Body of pancreas (tissue), 4 donors: ENCODE measurements at regions not wholly inside any gene's neighbourhood (a gene's known extent, or its start where the extent isn't known, plus 50 kb on each side); places are given as distances from the start of the nearest gene placed in this dataset.
A peak's percentile ranks its signal among the peaks of the same experiment; 100 is the strongest.
"Not testable (repeated sequence)": the region's sequence is repeated elsewhere in the genome, so short reads cannot be mapped to it uniquely, and the experiment has no call there.

Source experiments
- ATAC-seq: fragments of 150-250 bp; one replicate; pipeline ENCODE4 v1.9.1; 2016
- DNase-seq, 4 donors: peaks; one replicate each; pipeline ENCODE4 v3.0.0-alpha.2; 2019
- H3K27ac ChIP-seq, 4 donors: fragments of 200-600 bp; sonication (generic); 1 replicate in 3 of 4; 2 replicates in 1 of 4; pipeline versions ENCODE4 v1.5.1 to v1.6.1; 2016 to 2019; ENCODE audit warnings: mild to moderate bottlenecking in 1 of 4, mixed read lengths in 1 of 4, moderate library complexity in 1 of 4
- H3K27me3 ChIP-seq, 2 donors: fragments of 200-600 bp; sonication (generic); one replicate each; pipeline ENCODE4 v1.6.0; 2016; ENCODE audit warnings: mild to moderate bottlenecking in 1 of 2
- H3K36me3 ChIP-seq, 2 donors: fragments of 200-600 bp; sonication (generic); replicated peaks in 1 of 2; 2 replicates each; pipeline ENCODE4 v1.5.1; 2016; ENCODE audit warnings: low read depth in 2 of 2; ENCODE audit not compliant: insufficient read depth in 1 of 2
- H3K4me1 ChIP-seq: fragments of 200-600 bp; sonication (generic); one replicate; pipeline ENCODE4 v1.6.0; 2016
- H3K4me3 ChIP-seq, 2 donors: fragments of 200-600 bp; sonication (generic); 1 replicate in 1 of 2; 2 replicates in 1 of 2; pipeline ENCODE4 v1.5.1; 2016 to 2019
- H3K9me3 ChIP-seq, 3 donors: fragments of 200-600 bp; sonication (generic); 1 replicate in 2 of 3; 2 replicates in 1 of 3; pipeline ENCODE4 v1.5.1; 2016
- WGBS, 2 donors: methylation state at CpG; one replicate each; pipeline ENCODE4 v1.1.5; 2017; 5-methylcytosine and 5-hydroxymethylcytosine counted together
- intact Hi-C: fragments of 100-400 bp; cut with DNase I; formaldehyde crosslinking; loops from one replicate; pipeline ENCODE4 v1.15.1; 2023

DNA sequence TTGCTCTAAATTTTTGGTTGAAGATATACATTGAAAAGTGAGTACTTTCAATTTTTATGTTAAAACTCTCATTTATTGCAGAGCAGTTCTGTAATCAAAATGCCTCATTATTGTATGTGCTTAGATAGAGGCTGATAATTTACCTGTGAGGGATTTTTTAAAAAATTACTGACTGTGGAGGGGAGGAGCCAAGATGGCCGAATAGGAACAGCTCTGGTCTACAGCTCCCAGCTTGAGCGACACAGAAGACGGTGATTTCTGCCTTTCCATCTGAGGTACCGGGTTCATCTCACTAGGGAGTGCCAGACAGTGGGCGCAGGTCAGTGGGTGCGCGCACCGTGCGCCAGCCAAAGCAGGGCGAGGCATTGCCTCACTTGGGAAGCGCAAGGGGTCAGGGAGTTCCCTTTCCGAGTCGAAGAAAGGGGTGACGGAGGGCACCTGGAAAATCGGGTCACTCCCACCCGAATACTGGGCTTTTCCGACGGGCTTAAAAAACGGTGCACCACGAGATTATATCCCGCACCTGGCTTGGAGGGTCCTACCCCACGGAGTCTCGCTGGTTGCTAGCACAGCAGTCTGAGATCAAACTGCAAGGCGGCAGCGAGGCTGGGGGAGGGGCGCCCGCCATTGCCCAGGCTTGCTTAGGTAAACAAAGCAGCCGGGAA lies 89.4 kb downstream of the DDX11 start:
- H3K4me1 ChIP-seq, H3K27ac ChIP-seq, DNase-seq, intact Hi-C loops, H3K9me3 ChIP-seq, H3K4me3 ChIP-seq, H3K36me3 ChIP-seq, H3K27me3 ChIP-seq, ATAC-seq: not testable (repeated sequence)
- 80 to 92% methylated on average over 13 to 24 of the region's 28 CpGs for WGBS, 2 donors

DNA sequence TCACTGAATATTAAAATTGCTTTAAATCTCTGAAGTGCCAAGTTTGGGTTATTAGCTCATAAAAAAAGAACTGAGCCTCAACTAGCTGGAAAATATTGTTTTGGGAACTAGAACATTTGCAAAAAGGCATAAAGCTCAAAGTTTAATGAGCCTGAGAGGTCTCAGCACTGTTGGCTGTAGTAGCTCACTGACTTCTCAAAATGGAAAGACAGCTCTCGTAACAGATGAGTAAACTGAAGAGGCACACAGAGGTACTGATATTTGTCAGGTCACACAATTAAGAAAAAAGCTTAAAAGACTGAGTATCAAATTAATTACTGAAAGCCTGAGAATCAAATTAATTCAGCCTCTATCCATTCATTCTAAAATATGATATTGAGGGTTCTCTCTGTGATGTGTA lies 100.6 kb downstream of the DDX11 start:
- H3K27ac ChIP-seq, intact Hi-C loops, H3K27me3 ChIP-seq, H3K4me1 ChIP-seq, H3K9me3 ChIP-seq, ATAC-seq, H3K4me3 ChIP-seq, H3K36me3 ChIP-seq, DNase-seq: not testable (repeated sequence)
- WGBS, 2 donors = 85 to 88% methylated on average over 1 of the region's 1 CpG

DNA sequence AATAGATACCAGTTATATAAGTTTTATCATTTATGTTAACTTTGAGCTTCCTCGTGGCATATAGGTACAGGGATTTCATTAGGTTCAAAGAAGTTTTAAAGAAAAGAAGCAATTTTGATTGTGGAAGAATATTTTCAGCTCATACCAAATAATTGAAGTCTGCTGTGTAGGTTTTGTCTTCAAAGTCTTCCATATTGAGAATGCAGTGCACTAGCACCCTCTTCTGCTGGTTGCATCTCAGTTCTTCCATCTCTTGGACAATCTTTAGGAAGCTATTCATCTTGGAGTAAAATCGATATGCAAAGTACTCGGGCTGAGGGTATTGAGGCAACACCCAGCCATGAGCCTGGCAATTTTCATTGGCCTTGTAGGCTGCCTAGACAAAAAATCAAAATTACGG lies 103.9 kb downstream of the DDX11 start:
- intact Hi-C loops, H3K27ac ChIP-seq, DNase-seq, H3K4me3 ChIP-seq, H3K4me1 ChIP-seq, H3K9me3 ChIP-seq, H3K36me3 ChIP-seq, H3K27me3 ChIP-seq, ATAC-seq: not testable (repeated sequence)
- WGBS, 2 donors = 29 to 70% methylated on average over 1 to 2 of the region's 4 CpGs

DNA sequence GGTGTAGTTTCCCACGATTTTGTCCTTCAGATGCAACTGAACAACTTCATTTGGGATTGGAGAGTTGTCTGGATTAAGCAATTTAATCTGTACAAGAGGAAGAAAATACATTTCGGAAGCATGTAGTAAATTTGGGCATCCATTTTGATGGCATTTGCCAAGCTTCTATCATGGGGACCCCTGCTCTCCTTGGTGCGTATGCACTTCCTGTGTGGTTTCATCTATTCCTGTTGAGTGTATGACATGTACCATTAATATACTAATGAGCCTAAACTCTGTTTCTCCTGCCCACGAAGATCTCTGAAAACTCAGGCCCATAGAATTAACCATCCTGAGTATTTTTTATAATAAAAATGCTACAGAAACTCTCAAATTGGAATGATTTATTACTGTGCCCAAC lies 105.2 kb downstream of the DDX11 start:
- H3K9me3 ChIP-seq, intact Hi-C loops, H3K27me3 ChIP-seq, DNase-seq, H3K36me3 ChIP-seq, H3K27ac ChIP-seq, H3K4me1 ChIP-seq, H3K4me3 ChIP-seq, ATAC-seq: not testable (repeated sequence)
- 69 to 77% methylated on average over 4 of the region's 4 CpGs for WGBS, 2 donors

GRCh38 chr12:31179627-31180237 lies 106.1 kb downstream of the DDX11 start:
- H3K27ac ChIP-seq, H3K4me1 ChIP-seq, DNase-seq, H3K4me3 ChIP-seq, H3K36me3 ChIP-seq, ATAC-seq, H3K27me3 ChIP-seq, intact Hi-C loops, H3K9me3 ChIP-seq: not testable (repeated sequence)
- WGBS, 2 donors = 40 to 89% methylated on average over 1 to 2 of the region's 2 CpGs

GRCh38 chr12:31182571-31182970 lies 108.9 kb downstream of the DDX11 start:
- intact Hi-C loops, ATAC-seq: not testable (repeated sequence)

DNA sequence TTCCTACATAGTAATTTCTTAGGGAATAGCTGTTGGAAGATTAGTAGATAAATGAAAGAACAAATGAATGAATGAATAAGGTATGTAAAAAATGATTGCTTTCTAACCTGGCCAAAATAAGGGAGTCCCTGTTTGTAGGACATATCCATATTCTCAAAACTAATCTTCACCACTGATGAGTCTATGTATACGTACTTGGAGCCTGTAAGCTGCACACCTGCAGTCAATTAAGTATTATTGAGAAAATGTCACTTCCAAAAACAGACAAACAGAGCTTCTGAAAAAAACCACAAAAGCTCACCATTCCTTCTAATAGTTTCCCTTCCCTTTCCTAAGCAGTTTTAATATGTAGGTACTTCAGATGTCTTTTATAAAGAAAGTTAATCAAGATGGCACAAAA lies 109.4 kb downstream of the DDX11 start:
- H3K27ac ChIP-seq, H3K27me3 ChIP-seq, H3K36me3 ChIP-seq, ATAC-seq, intact Hi-C loops, H3K4me1 ChIP-seq, H3K9me3 ChIP-seq, H3K4me3 ChIP-seq, DNase-seq: not testable (repeated sequence)
- WGBS, 2 donors = 70 to 88% methylated on average over 1 of the region's 1 CpG

More at GRCh38 chr12:31182571-31182970, 108.9 kb downstream of the DDX11 start:
- H3K27me3 ChIP-seq, H3K9me3 ChIP-seq, H3K27ac ChIP-seq, H3K4me1 ChIP-seq, DNase-seq, H3K4me3 ChIP-seq, H3K36me3 ChIP-seq: not testable (repeated sequence)

DNA sequence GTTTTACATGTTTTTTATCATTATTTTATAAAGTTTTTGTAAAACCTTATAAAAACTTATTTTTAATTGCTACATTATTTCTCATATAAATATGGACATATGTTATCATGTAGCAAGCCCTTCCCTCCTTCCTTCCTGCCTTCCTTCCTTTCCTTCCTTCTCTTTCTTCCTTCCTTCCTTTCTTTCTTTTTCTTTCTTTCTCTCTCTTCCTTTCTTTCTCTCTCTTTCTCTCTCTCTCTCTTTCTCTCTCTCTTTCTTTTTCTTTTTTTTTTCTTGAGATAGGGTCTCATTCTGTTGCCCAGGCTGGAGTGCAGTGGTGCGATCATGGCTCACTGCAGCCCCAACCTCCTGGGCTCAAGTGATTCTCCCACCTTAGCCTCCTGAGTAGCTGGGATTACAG lies 110.2 kb downstream of the DDX11 start:
- intact Hi-C loops, ATAC-seq, H3K27ac ChIP-seq, H3K27me3 ChIP-seq, H3K4me1 ChIP-seq, DNase-seq, H3K36me3 ChIP-seq, H3K9me3 ChIP-seq, H3K4me3 ChIP-seq: not testable (repeated sequence)
- 100% methylated on average over 1 of the region's 1 CpG for WGBS, 2 donors

DNA sequence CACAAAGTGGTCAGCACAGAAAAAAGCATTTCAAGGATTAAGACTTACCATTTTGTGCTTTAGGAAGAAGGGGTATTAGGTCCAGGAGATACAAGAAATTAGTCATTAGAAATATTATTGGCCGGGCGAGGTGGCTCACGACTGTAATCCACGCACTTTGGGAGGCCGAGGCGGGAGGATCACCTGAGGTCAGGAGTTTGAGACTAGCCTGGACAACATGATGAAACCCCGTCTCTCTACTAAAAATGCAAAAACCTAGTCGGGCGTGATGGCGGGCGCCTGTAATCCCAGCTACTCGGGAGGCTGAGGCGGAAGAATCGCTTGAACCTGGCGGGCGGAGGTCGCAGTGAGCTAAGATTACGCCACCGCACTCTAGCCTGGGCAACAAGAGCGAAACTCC lies 111.0 kb downstream of the DDX11 start:
- H3K27ac ChIP-seq, H3K9me3 ChIP-seq, ATAC-seq, intact Hi-C loops, H3K4me1 ChIP-seq, DNase-seq, H3K4me3 ChIP-seq, H3K36me3 ChIP-seq, H3K27me3 ChIP-seq: not testable (repeated sequence)
- 88 to 92% methylated on average over 13 to 20 of the region's 20 CpGs for WGBS, 2 donors

- intact Hi-C loops, H3K27me3 ChIP-seq, H3K36me3 ChIP-seq, DNase-seq, H3K9me3 ChIP-seq, H3K4me1 ChIP-seq, H3K27ac ChIP-seq, H3K4me3 ChIP-seq: not testable (repeated sequence)
- ATAC-seq = peak; percentile 35
Observed at GRCh38 chr12:31192689-31193088, 119.0 kb downstream of the DDX11 start.

GRCh38 chr12:31195620-31196019 lies 122.0 kb downstream of the DDX11 start:
- H3K36me3 ChIP-seq, ATAC-seq, intact Hi-C loops, H3K27me3 ChIP-seq, H3K4me3 ChIP-seq, H3K27ac ChIP-seq, H3K4me1 ChIP-seq, H3K9me3 ChIP-seq, DNase-seq: not testable (repeated sequence)
- 0 to 12% methylated on average over 1 of the region's 1 CpG for WGBS, 2 donors

DNA sequence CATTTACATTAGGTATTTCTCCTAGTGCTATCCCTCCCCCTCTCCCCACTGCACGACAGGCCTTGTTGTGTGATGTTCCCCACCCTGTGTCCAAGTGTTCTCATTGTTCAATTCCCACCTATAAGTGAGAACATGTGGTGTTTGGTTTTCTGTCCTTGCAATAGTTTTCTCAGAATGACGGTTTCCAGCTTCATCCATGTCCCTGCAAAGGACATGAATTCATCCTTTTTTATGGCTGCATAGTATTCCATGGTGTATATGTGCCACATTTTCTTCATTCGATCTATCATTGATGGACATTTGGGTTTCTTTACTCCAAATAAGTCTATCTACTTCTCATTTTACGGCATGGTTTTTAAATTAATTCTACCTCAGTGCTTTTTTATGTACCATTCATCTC lies 125.8 kb downstream of the DDX11 start:
- H3K27ac ChIP-seq, H3K9me3 ChIP-seq, H3K27me3 ChIP-seq, H3K4me3 ChIP-seq, DNase-seq, intact Hi-C loops, H3K36me3 ChIP-seq, ATAC-seq, H3K4me1 ChIP-seq: not testable (repeated sequence)
- WGBS, 2 donors = 60 to 66% methylated on average over 4 of the region's 4 CpGs
